ENCODE measurements at regions not wholly inside any gene's neighbourhood (a gene's known extent, or its start where the extent isn't known, plus 50 kb on each side); places are given as distances from the start of the nearest gene placed in this dataset.

DNA sequence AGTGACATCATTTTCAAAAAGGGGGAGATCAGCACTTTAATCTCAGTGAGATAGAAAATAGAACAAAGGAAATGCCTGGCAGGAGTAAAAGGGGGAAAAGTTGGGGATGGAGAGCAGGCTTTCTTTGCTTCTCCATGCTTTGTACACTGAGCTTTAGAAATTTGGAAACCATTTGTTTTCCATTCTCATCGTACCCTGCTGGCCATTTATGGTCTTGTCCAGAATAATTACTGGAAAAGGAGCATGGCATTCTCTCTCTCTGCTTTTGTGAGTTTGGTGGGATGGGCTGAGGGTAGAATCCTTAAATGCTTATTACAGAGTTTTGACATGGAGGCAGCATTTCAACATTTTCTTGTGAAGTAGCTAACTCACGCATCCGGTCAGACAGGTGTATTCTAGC lies 104.4 kb upstream of the FLRT2 start:
- H3K27ac ChIP-seq (ENCODE audit: low read length): no peak overlapping the region
- no peak overlapping the region for H3K4me2 ChIP-seq (ENCODE audit: insufficient read depth, low read length)
- H3K9ac ChIP-seq (ENCODE audit: low read depth, low read length): no peak overlapping the region
- H3K27me3 ChIP-seq (ENCODE audit: insufficient read depth, low read length, poor library complexity): no peaks in the 10 kb centered on the region
- H3K9me3 ChIP-seq (ENCODE audit: insufficient read depth, low read length, severe bottlenecking): no peaks in the 10 kb centered on the region
- TF ChIP-seq, protein P1, sequence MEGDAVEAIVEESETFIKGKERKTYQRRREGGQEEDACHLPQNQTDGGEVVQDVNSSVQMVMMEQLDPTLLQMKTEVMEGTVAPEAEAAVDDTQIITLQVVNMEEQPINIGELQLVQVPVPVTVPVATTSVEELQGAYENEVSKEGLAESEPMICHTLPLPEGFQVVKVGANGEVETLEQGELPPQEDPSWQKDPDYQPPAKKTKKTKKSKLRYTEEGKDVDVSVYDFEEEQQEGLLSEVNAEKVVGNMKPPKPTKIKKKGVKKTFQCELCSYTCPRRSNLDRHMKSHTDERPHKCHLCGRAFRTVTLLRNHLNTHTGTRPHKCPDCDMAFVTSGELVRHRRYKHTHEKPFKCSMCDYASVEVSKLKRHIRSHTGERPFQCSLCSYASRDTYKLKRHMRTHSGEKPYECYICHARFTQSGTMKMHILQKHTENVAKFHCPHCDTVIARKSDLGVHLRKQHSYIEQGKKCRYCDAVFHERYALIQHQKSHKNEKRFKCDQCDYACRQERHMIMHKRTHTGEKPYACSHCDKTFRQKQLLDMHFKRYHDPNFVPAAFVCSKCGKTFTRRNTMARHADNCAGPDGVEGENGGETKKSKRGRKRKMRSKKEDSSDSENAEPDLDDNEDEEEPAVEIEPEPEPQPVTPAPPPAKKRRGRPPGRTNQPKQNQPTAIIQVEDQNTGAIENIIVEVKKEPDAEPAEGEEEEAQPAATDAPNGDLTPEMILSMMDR (IDR thresholded peaks at IDR 0.05; ENCODE audit: borderline replicate concordance, extremely low read depth, low read length, poor library complexity, severe bottlenecking): no peak
- no peak for TF ChIP-seq EZH2 (IDR thresholded peaks at IDR 0.05; ENCODE audit: borderline replicate concordance, low read depth, low read length, severe bottlenecking)
- no peak overlapping the region for H2AFZ ChIP-seq (ENCODE audit: low read depth, low read length)
- H3K4me3 ChIP-seq (ENCODE audit: low read depth in 1 of 2, low read length in 2 of 2): no peak overlapping the region
- no peak for DNase-seq
- H3K36me3 ChIP-seq (ENCODE audit: insufficient read depth, low read length): no peaks in the 10 kb centered on the region
- no peak for ATAC-seq (ENCODE audit: insufficient read depth, low read depth)
- no peaks in the 10 kb centered on the region for H3K4me1 ChIP-seq (ENCODE audit: insufficient read depth, low read length)
- no peaks in the 10 kb centered on the region for H4K20me1 ChIP-seq (ENCODE audit: insufficient read depth, low read length)
- no peaks in the 10 kb centered on the region for H3K79me2 ChIP-seq (ENCODE audit: insufficient read depth, low read length)

DNA sequence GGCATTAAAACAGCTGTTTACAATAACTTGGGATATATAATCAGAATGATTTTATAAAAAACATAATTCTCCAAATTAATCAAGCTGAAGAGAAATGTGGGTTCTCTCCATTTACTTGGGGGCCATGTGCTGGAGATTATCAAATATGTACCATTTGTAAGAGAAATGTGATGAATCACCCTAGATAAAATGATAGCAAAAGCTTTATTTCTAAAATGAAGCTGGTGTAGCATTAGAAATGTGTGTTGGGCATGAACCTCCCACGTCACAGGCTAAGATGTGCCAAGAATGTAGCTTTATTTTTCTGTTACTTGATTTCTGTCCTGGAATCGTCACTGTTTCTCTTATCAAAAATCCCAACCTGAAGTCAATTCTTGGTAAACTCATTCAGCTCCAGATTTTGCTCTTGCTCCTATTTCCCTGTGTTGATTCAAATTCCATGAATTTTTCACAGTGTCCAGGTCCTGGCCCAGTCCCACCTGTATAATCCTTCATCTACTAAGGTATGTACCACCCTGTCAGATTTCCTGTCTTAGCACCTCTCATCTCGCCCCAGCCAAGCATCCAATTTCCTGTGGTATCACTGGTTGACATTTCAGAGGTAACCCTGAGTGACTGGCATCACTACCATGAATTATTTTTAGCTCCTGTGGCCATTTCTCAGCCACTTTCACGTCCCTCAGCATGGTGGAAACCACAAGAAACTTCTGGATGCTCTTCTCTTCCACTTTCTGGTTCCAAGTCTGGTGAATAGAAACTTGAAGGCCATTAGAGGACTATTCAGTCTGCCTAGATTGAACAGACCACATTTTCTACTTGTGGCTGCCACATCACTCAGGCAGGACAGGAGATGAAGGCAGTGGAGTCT lies 103.6 kb upstream of the FLRT2 start:
- Histone ChIP-seq H3K9me3 (ENCODE audit: insufficient read depth, low read length, severe bottlenecking) (no peaks in the 10 kb centered on the region), H3K27ac (ENCODE audit: low read length) (no peak overlapping the region)
- ATAC-seq (ENCODE audit: insufficient read depth, low read depth): no peak

DNA sequence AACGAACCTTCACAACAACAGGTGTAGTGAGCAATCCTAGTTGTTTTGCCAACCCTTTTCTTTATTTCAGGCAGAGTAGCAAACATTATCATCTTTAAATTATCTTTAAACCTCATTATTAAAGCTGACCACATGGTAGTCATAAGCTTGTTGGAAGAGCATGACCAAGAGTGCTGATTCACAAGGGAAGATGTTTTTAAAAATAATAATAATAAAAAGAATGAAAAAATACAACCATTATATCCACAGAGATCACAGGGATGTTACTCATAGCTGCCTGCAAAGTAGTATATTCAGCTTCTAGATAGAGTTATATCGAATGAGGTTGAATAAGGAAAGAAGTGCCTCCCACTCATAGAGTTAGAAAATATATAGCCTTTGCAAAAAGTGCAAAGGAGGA lies 101.0 kb upstream of the FLRT2 start:
- no peak overlapping the region for H2AFZ ChIP-seq (ENCODE audit: low read depth, low read length)
- no peaks in the 10 kb centered on the region for H3K36me3 ChIP-seq (ENCODE audit: insufficient read depth, low read length)
- ATAC-seq (ENCODE audit: insufficient read depth, low read depth): no peak
- H3K27me3 ChIP-seq (ENCODE audit: insufficient read depth, low read length, poor library complexity): no peaks in the 10 kb centered on the region
- no peak overlapping the region for H3K4me2 ChIP-seq (ENCODE audit: insufficient read depth, low read length)
- TF ChIP-seq, protein P1 (IDR thresholded peaks at IDR 0.05; ENCODE audit: borderline replicate concordance, extremely low read depth, low read length, poor library complexity, severe bottlenecking): no peak
- TF ChIP-seq EZH2 (IDR thresholded peaks at IDR 0.05; ENCODE audit: borderline replicate concordance, low read depth, low read length, severe bottlenecking): no peak
- H3K4me3 ChIP-seq (ENCODE audit: low read depth in 1 of 2, low read length in 2 of 2): no peak overlapping the region
- H3K27ac ChIP-seq (ENCODE audit: low read length): no peak overlapping the region
- no peaks in the 10 kb centered on the region for H3K79me2 ChIP-seq (ENCODE audit: insufficient read depth, low read length)
- no peak for DNase-seq
- H4K20me1 ChIP-seq (ENCODE audit: insufficient read depth, low read length): no peaks in the 10 kb centered on the region
- H3K9ac ChIP-seq (ENCODE audit: low read depth, low read length): no peak overlapping the region
- no peaks in the 10 kb centered on the region for H3K9me3 ChIP-seq (ENCODE audit: insufficient read depth, low read length, severe bottlenecking)
- no peaks in the 10 kb centered on the region for H3K4me1 ChIP-seq (ENCODE audit: insufficient read depth, low read length)

More for the DNA sequence above, 103.6 kb upstream of the FLRT2 start:
- H3K4me2 ChIP-seq (ENCODE audit: insufficient read depth, low read length): no peak overlapping the region
- no peaks in the 10 kb centered on the region for H4K20me1 ChIP-seq (ENCODE audit: insufficient read depth, low read length)
- no peak for TF ChIP-seq EZH2 (IDR thresholded peaks at IDR 0.05; ENCODE audit: borderline replicate concordance, low read depth, low read length, severe bottlenecking)
- TF ChIP-seq, protein P1 (IDR thresholded peaks at IDR 0.05; ENCODE audit: borderline replicate concordance, extremely low read depth, low read length, poor library complexity, severe bottlenecking): no peak
- no peaks in the 10 kb centered on the region for H3K79me2 ChIP-seq (ENCODE audit: insufficient read depth, low read length)
- no peaks in the 10 kb centered on the region for H3K4me1 ChIP-seq (ENCODE audit: insufficient read depth, low read length)
- no peaks in the 10 kb centered on the region for H3K36me3 ChIP-seq (ENCODE audit: insufficient read depth, low read length)
- no peak overlapping the region for H2AFZ ChIP-seq (ENCODE audit: low read depth, low read length)
- no peak overlapping the region for H3K4me3 ChIP-seq (ENCODE audit: low read depth in 1 of 2, low read length in 2 of 2)
- no peaks in the 10 kb centered on the region for H3K27me3 ChIP-seq (ENCODE audit: insufficient read depth, low read length, poor library complexity)
- DNase-seq: no peak
- H3K9ac ChIP-seq (ENCODE audit: low read depth, low read length): no peak overlapping the region

All from DND-41 (cell line).